ENCODE measurements at regions not wholly inside any gene's neighbourhood (a gene's known extent, or its start where the extent isn't known, plus 50 kb on each side); places are given as distances from the start of the nearest gene placed in this dataset.

DNA sequence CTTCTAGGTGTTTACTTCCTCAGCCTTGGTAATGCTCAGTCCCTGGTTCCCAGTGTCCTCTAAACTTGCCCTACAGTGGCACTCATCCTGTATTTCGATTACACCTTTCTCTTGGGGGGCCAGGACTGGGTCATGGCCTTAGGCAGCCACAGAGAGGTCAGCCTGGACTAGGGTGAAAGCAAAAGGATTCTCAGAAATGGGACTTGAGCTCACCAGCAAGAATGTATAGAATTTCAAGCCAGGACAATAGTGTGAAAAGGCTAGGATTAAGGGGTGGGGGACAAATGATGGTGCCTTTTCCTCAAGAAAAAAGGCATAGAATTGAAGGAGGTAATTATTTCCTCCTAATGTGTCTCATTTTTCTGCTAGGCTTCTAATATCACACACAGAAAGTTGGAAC, 166.8 kb upstream of the RUNX1 start:
- no peak for TF ChIP-seq GATA2 (IDR thresholded peaks at IDR 0.05; ENCODE audit: low read depth, low read length)
- no peak for TF ChIP-seq GATA3 (IDR thresholded peaks at IDR 0.05; ENCODE audit: low read depth, low read length)

All from SH-SY5Y (cell line).